ENCODE measurements at regions not wholly inside any gene's neighbourhood (a gene's known extent, or its start where the extent isn't known, plus 50 kb on each side); places are given as distances from the start of the nearest gene placed in this dataset.

GRCh38 chr15:67977414-67978089, 76.6 kb upstream of the PIAS1 start:
- no peak for TF ChIP-seq EZH2 (IDR thresholded peaks at IDR 0.05; ENCODE audit: borderline replicate concordance, low read depth, low read length, severe bottlenecking)
- no peak for TF ChIP-seq JUN (IDR thresholded peaks at IDR 0.05; ENCODE audit: borderline replicate concordance, insufficient read depth, insufficient read length, low read depth)
- no peak for TF ChIP-seq POLR2AphosphoS5 (IDR thresholded peaks at IDR 0.05; ENCODE audit: insufficient read depth, low read depth, low read length)
- TF ChIP-seq GATA2 (IDR thresholded peaks at IDR 0.05; ENCODE audit: insufficient read depth, insufficient read length, low read depth, low read length) = no peak
- no peak for TF ChIP-seq MYC (IDR thresholded peaks at IDR 0.05; ENCODE audit: low read depth, low read length)
- TF ChIP-seq CTCF (IDR thresholded peaks at IDR 0.05; ENCODE audit: extremely low read depth in 1 of 2, insufficient read depth in 1 of 2, low read depth in 1 of 2, low read length in 2 of 2) = no peak
- TF ChIP-seq MAX (IDR thresholded peaks at IDR 0.05; ENCODE audit: insufficient read depth, insufficient read length) = no peak
- TF ChIP-seq POLR2A (IDR thresholded peaks at IDR 0.05; ENCODE audit: low read depth, low read length) = no peak
- no peak for TF ChIP-seq FOS (IDR thresholded peaks at IDR 0.05; ENCODE audit: borderline replicate concordance, insufficient read depth, low read length)
- Histone ChIP-seq H3K9ac (replicated peaks; ENCODE audit: extremely low read depth, insufficient read depth, low read length) (no peak overlapping the region), H3K4me3 (replicated peaks in 1 of 3; ENCODE audit: insufficient read depth in 1 of 3, low read depth in 1 of 3, low read length in 3 of 3) (no peak overlapping the region), H3K9me3 (replicated peaks; ENCODE audit: control insufficient read depth, insufficient read depth, low read length) (no peaks in the 10 kb centered on the region), H3K36me3 (ENCODE audit: control insufficient read depth in 2 of 2, extremely low read depth in 1 of 2, insufficient read depth in 2 of 2, low read length in 2 of 2) (no peaks in the 10 kb centered on the region), H3K9me1 (replicated peaks; ENCODE audit: control insufficient read depth, extremely low read depth, insufficient read depth, low read length) (no peaks in the 10 kb centered on the region), H2AFZ (ENCODE audit: low read depth, low read length) (no peak overlapping the region), H3K79me2 (ENCODE audit: control insufficient read depth, insufficient read depth, low read length) (no peaks in the 10 kb centered on the region), H3K4me1 (ENCODE audit: control insufficient read depth, extremely low read depth, insufficient read depth, low read length) (no peaks in the 10 kb centered on the region), H3K4me2 (ENCODE audit: insufficient read depth, low read length) (no peak overlapping the region), H3K27me3 (ENCODE audit: control insufficient read depth in 2 of 2, insufficient read depth in 2 of 2, low read length in 2 of 2) (peaks cover 0 to 3% of the 10 kb centered on the region in 2 experiments), H4K20me1 (replicated peaks; ENCODE audit: control insufficient read depth, extremely low read depth, insufficient read depth, low read length) (no peaks in the 10 kb centered on the region), H3K27ac (ENCODE audit: insufficient read depth, low read depth, low read length) (no peak overlapping the region)
- DNase-seq (ENCODE audit: low read depth, low spot score) (no peak), FAIRE-seq (no peak)
- dilution Hi-C loops (cut with MboI; ENCODE audit: extremely low pct_ligation_motif_present, low sequenced_read_pairs) = no loop called here
- ChIA-PET CTCF (interaction anchor here (1.7 kb wide), 1 partner anchor 9 kb away, joined by 6 read pairs; no protein-coding TSS in a partner anchor), POLR2A (no interaction called here)
- intact Hi-C loops (cut with micrococcal nuclease) = no loop called here
- no TSS peak for BruUV-seq (replicated peaks)
